ENCODE measurements at regions not wholly inside any gene's neighbourhood (a gene's known extent, or its start where the extent isn't known, plus 50 kb on each side); places are given as distances from the start of the nearest gene placed in this dataset.

DNA sequence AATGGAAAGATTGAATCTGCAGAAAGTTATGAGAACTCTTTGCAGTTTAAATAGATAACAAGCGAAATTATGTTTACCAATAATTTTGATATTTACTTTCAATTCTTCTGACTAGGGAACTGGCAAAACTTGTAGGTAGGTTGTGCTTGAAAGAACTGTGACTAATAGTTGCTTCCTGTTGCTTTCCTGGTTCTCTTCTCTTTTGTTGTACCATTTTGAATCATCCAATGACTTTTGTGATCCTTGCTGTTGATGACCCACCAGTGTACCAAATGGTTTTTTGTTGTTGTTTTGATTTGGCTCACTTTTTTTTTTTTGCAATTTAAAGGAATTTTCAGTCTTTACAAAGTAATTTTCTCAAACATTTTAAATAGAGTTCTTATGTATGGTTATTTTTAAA, 64.9 kb upstream of the DCBLD2 start:
- TF ChIP-seq, protein P1, sequence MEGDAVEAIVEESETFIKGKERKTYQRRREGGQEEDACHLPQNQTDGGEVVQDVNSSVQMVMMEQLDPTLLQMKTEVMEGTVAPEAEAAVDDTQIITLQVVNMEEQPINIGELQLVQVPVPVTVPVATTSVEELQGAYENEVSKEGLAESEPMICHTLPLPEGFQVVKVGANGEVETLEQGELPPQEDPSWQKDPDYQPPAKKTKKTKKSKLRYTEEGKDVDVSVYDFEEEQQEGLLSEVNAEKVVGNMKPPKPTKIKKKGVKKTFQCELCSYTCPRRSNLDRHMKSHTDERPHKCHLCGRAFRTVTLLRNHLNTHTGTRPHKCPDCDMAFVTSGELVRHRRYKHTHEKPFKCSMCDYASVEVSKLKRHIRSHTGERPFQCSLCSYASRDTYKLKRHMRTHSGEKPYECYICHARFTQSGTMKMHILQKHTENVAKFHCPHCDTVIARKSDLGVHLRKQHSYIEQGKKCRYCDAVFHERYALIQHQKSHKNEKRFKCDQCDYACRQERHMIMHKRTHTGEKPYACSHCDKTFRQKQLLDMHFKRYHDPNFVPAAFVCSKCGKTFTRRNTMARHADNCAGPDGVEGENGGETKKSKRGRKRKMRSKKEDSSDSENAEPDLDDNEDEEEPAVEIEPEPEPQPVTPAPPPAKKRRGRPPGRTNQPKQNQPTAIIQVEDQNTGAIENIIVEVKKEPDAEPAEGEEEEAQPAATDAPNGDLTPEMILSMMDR (IDR thresholded peaks at IDR 0.05) = no peak
- no peak for TF ChIP-seq POLR2A (IDR thresholded peaks at IDR 0.05)

Measured in Peyer's patch (tissue), 4 donors.